ENCODE measurements at regions not wholly inside any gene's neighbourhood (a gene's known extent, or its start where the extent isn't known, plus 50 kb on each side); places are given as distances from the start of the nearest gene placed in this dataset.

- no peak for TF ChIP-seq CTCF (IDR thresholded peaks at IDR 0.05 in 4 of 5, conservative IDR thresholded peaks at IDR 0.05 in 1 of 5)
- TF ChIP-seq POLR2A (IDR thresholded peaks at IDR 0.05), result no peak
Measured at GRCh38 chr6:167529444-167530335, 204.8 kb downstream of the TTLL2 start.
